DND-41 (cell line): ENCODE measurements at regions not wholly inside any gene's neighbourhood (a gene's known extent, or its start where the extent isn't known, plus 50 kb on each side); places are given as distances from the start of the nearest gene placed in this dataset.
A peak's percentile ranks its signal among the peaks of the same experiment; 100 is the strongest.

Experiments used
- ATAC-seq: fragments of 200-7000 bp; cut with Tn5 transposase; 3 replicates; pipeline ENCODE4 v1.9.1; 2021; ENCODE audit warnings: low read depth; ENCODE audit not compliant: insufficient read depth
- DNase-seq: peaks from one replicate; pipeline ENCODE4 v3.0.0-alpha.2; 2020
- H2AFZ ChIP-seq: 2 replicates; pipeline ENCODE4 v1.6.0; 2012; ENCODE audit warnings: low read depth, low read length
- H3K27ac ChIP-seq: 2 replicates; pipeline ENCODE4 v1.5.1; 2012; ENCODE audit warnings: low read length, inconsistent platforms
- H3K27me3 ChIP-seq: fragments of 200-600 bp; sonication (generic); 2 replicates; pipeline ENCODE4 v1.6.0; 2012; ENCODE audit warnings: low read length, mild to moderate bottlenecking, inconsistent platforms; ENCODE audit not compliant: insufficient read depth, poor library complexity
- H3K36me3 ChIP-seq: 2 replicates; pipeline ENCODE4 v1.5.1; 2012; ENCODE audit warnings: low read length, inconsistent platforms; ENCODE audit not compliant: insufficient read depth
- H3K4me1 ChIP-seq: 2 replicates; pipeline ENCODE4 v1.5.1; 2012; ENCODE audit warnings: mild to moderate bottlenecking, low read length; ENCODE audit not compliant: insufficient read depth
- H3K4me2 ChIP-seq: 2 replicates; pipeline ENCODE4 v1.6.0; 2012; ENCODE audit warnings: mild to moderate bottlenecking, moderate library complexity, low read length, inconsistent platforms; ENCODE audit not compliant: insufficient read depth
- H3K4me3 ChIP-seq, 2 experiments: fragments of 200-600 bp in 1 of 2; shearing (Covaris generic) in 1 of 2; 2 replicates each; pipeline ENCODE4 v1.5.1; 2012 to 2016; ENCODE audit warnings: inconsistent platforms in 2 of 2, low read length in 2 of 2, mild to moderate bottlenecking in 2 of 2, low read depth in 1 of 2, moderate library complexity in 1 of 2
- H3K79me2 ChIP-seq: 2 replicates; pipeline ENCODE4 v1.6.0; 2012; ENCODE audit warnings: low read length, inconsistent platforms; ENCODE audit not compliant: insufficient read depth
- H3K9ac ChIP-seq: 2 replicates; pipeline ENCODE4 v1.6.0; 2012; ENCODE audit warnings: low read depth, mild to moderate bottlenecking, inconsistent platforms, low read length, moderate library complexity
- H3K9me3 ChIP-seq: 2 replicates; pipeline ENCODE4 v1.5.1; 2012; ENCODE audit warnings: low read length, moderate library complexity, mild to moderate bottlenecking, inconsistent platforms; ENCODE audit not compliant: insufficient read depth, severe bottlenecking
- H4K20me1 ChIP-seq: 2 replicates; pipeline ENCODE4 v1.6.0; 2012; ENCODE audit warnings: low read length; ENCODE audit not compliant: insufficient read depth
- CTCF ChIP-seq: IDR thresholded peaks from 2 replicates; pipeline ENCODE4 v1.5.1; 2012; ENCODE audit warnings: borderline replicate concordance, low read length, moderate library complexity, mild to moderate bottlenecking; ENCODE audit not compliant: poor library complexity, severe bottlenecking; ENCODE audit errors: extremely low read depth
- EZH2 ChIP-seq: IDR thresholded peaks from 3 replicates; pipeline ENCODE4 v1.6.1; 2012; ENCODE audit warnings: borderline replicate concordance, low read depth, mild to moderate bottlenecking, moderate library complexity, low read length, inconsistent platforms; ENCODE audit not compliant: severe bottlenecking

GRCh38 chr13:74061926-74062595 is 72.1 kb downstream of the KLF12 start:
- Histone ChIP-seq H3K36me3 (peaks cover 10% of the 10 kb centered on the region; the same call in 1 of the 2 replicates), H3K4me3 (peak overlapping the region in 1 of 2 experiments; percentile 54; a peak in 3 of 4 replicates), H3K27ac (peak overlapping the region; percentile 90), H2AFZ (peak overlapping the region; percentile 40; the same call in 1 of the 2 replicates), H3K9ac (peak overlapping the region; percentile 62), H4K20me1 (no peaks in the 10 kb centered on the region), H3K4me1 (peaks cover 99% of the 10 kb centered on the region), H3K79me2 (peaks cover 94% of the 10 kb centered on the region), H3K4me2 (peak overlapping the region; percentile 65), H3K9me3 (no peaks in the 10 kb centered on the region), H3K27me3 (no peaks in the 10 kb centered on the region)
- DNase-seq (peak; percentile 75), ATAC-seq (peak; percentile 85)
- no peak for TF ChIP-seq EZH2
- no peak for TF ChIP-seq CTCF

- Histone ChIP-seq H3K4me1 (peaks cover 66% of the 10 kb centered on the region), H3K4me3 (no peak overlapping the region), H3K36me3 (peaks cover 11% of the 10 kb centered on the region; the same call in 1 of the 2 replicates), H4K20me1 (no peaks in the 10 kb centered on the region), H3K79me2 (peaks cover 98% of the 10 kb centered on the region), H3K4me2 (peak overlapping the region; percentile 30; the same call in 1 of the 2 replicates), H3K27ac (peak overlapping the region; percentile 77), H3K9me3 (no peaks in the 10 kb centered on the region), H3K27me3 (no peaks in the 10 kb centered on the region), H2AFZ (no peak overlapping the region), H3K9ac (peak overlapping the region; percentile 25; the same call in 1 of the 2 replicates)
- peak; percentile 45; the same call in 2 of the 3 replicates for ATAC-seq
- TF ChIP-seq EZH2 (no peak), CTCF (no peak)
- DNase-seq: no peak
Measured at GRCh38 chr13:74056801-74057542, 77.2 kb downstream of the KLF12 start.

GRCh38 chr13:74052402-74052928 is 81.7 kb downstream of the KLF12 start:
- DNase-seq (no peak), ATAC-seq (no peak)
- H2AFZ ChIP-seq: no peak overlapping the region
- peak overlapping the region; percentile 28 for H3K27ac ChIP-seq
- peaks cover 36% of the 10 kb centered on the region for H3K4me1 ChIP-seq
- TF ChIP-seq CTCF (no peak), EZH2 (no peak)
- no peak overlapping the region for H3K4me2 ChIP-seq
- H3K9ac ChIP-seq: no peak overlapping the region
- H3K9me3 ChIP-seq: no peaks in the 10 kb centered on the region
- peaks cover 4% of the 10 kb centered on the region; the same call in 1 of the 2 replicates for H4K20me1 ChIP-seq
- H3K36me3 ChIP-seq: peaks cover 11% of the 10 kb centered on the region
- H3K4me3 ChIP-seq: no peak overlapping the region
- H3K79me2 ChIP-seq: peaks cover 100% of the 10 kb centered on the region
- H3K27me3 ChIP-seq: no peaks in the 10 kb centered on the region
